Glutamatergic neuron (in vitro differentiated cells): ENCODE measurements at regions not wholly inside any gene's neighbourhood (a gene's known extent, or its start where the extent isn't known, plus 50 kb on each side); places are given as distances from the start of the nearest gene placed in this dataset.

Experiments
- DNase-seq: peaks from one replicate; pipeline ENCODE4 v3.0.0; 2022
- H3K27ac Mint-ChIP-seq: one replicate; pipeline ENCODE4 v1.8.0; 2020; ENCODE audit warnings: mild to moderate bottlenecking, mixed read lengths, inconsistent platforms; ENCODE audit not compliant: unreplicated experiment
- H3K27me3 Mint-ChIP-seq: one replicate; pipeline ENCODE4 v1.8.0; 2020; ENCODE audit warnings: mild to moderate bottlenecking, moderate library complexity, mixed read lengths, inconsistent platforms; ENCODE audit not compliant: unreplicated experiment
- H3K36me3 Mint-ChIP-seq: one replicate; pipeline ENCODE4 v1.8.0; 2020; ENCODE audit warnings: mild to moderate bottlenecking, mixed read lengths, inconsistent platforms; ENCODE audit not compliant: unreplicated experiment
- H3K4me1 Mint-ChIP-seq: one replicate; pipeline ENCODE4 v1.8.0; 2020; ENCODE audit warnings: mild to moderate bottlenecking, low read depth, mixed read lengths, inconsistent platforms; ENCODE audit not compliant: unreplicated experiment
- H3K4me3 Mint-ChIP-seq: one replicate; pipeline ENCODE4 v1.8.0; 2020; ENCODE audit warnings: mild to moderate bottlenecking, mixed read lengths, inconsistent platforms; ENCODE audit not compliant: unreplicated experiment
- H3K9me3 Mint-ChIP-seq: one replicate; pipeline ENCODE4 v1.8.0; 2020; ENCODE audit warnings: mild to moderate bottlenecking, moderate library complexity, mixed read lengths, inconsistent platforms; ENCODE audit not compliant: unreplicated experiment
- CTCF ChIP-seq: fragments of 200-600 bp; sonication (generic); IDR thresholded peaks from one replicate; pipeline ENCODE4 v1.5.0; 2021; ENCODE audit not compliant: partially characterized antibody, unreplicated experiment

- Mint-ChIP-seq H3K27me3 (peaks cover 5% of the 10 kb centered on the region), H3K27ac (no peak overlapping the region), H3K4me3 (no peak overlapping the region), H3K4me1 (no peaks in the 10 kb centered on the region), H3K36me3 (no peaks in the 10 kb centered on the region), H3K9me3 (no peaks in the 10 kb centered on the region)
- TF ChIP-seq CTCF, result no peak
- no peak for DNase-seq
Observed at GRCh38 chr16:55214412-55214811, 109.6 kb upstream of the IRX6 start.

- Mint-ChIP-seq H3K27me3 (peaks cover 5% of the 10 kb centered on the region), H3K9me3 (no peaks in the 10 kb centered on the region), H3K27ac (no peak overlapping the region), H3K4me3 (no peak overlapping the region), H3K4me1 (no peaks in the 10 kb centered on the region), H3K36me3 (no peaks in the 10 kb centered on the region)
- no peak for DNase-seq
- no peak for TF ChIP-seq CTCF
Observed at GRCh38 chr16:55214974-55215494, 109.0 kb upstream of the IRX6 start.

- H3K4me3 Mint-ChIP-seq, result no peak overlapping the region
- H3K27ac Mint-ChIP-seq, result no peak overlapping the region
- DNase-seq, result no peak
- H3K36me3 Mint-ChIP-seq, result no peaks in the 10 kb centered on the region
- H3K4me1 Mint-ChIP-seq, result no peaks in the 10 kb centered on the region
- H3K9me3 Mint-ChIP-seq, result no peaks in the 10 kb centered on the region
- TF ChIP-seq CTCF, result no peak
- H3K27me3 Mint-ChIP-seq, result peaks cover 5% of the 10 kb centered on the region
Observed at GRCh38 chr16:55217392-55217791, 106.6 kb upstream of the IRX6 start.

- Mint-ChIP-seq H3K4me3 (no peak overlapping the region), H3K27ac (no peak overlapping the region), H3K4me1 (no peaks in the 10 kb centered on the region), H3K36me3 (peaks cover 10% of the 10 kb centered on the region), H3K27me3 (no peaks in the 10 kb centered on the region), H3K9me3 (peaks cover 2% of the 10 kb centered on the region)
- no peak for DNase-seq
- no peak for TF ChIP-seq CTCF
Observed at GRCh38 chr16:55221836-55222235, 102.2 kb upstream of the IRX6 start.

- TF ChIP-seq CTCF, result no peak
- peaks cover 1% of the 10 kb centered on the region for H3K27me3 Mint-ChIP-seq
- peaks cover 2% of the 10 kb centered on the region for H3K9me3 Mint-ChIP-seq
- no peaks in the 10 kb centered on the region for H3K4me1 Mint-ChIP-seq
- no peak for DNase-seq
- H3K27ac Mint-ChIP-seq, result no peak overlapping the region
- peaks cover 10% of the 10 kb centered on the region for H3K36me3 Mint-ChIP-seq
- H3K4me3 Mint-ChIP-seq, result no peak overlapping the region
Observed at GRCh38 chr16:55222486-55222885, 101.5 kb upstream of the IRX6 start.
